ENCODE measurements at regions not wholly inside any gene's neighbourhood (a gene's known extent, or its start where the extent isn't known, plus 50 kb on each side); places are given as distances from the start of the nearest gene placed in this dataset.

GRCh38 chr13:88097541-88097940 is 426.4 kb downstream of the SLITRK5 start:
- TF ChIP-seq CTCF (IDR thresholded peaks at IDR 0.05), result no peak
- H3K4me3 ChIP-seq, result no peak overlapping the region
- H3K9me3 ChIP-seq, result no peaks in the 10 kb centered on the region
- H3K36me3 ChIP-seq, result no peaks in the 10 kb centered on the region
- H3K4me1 ChIP-seq, result no peaks in the 10 kb centered on the region
- H3K27me3 ChIP-seq, result no peaks in the 10 kb centered on the region
- no peak for DNase-seq (ENCODE audit: low spot score in 2 of 2)
- no peak overlapping the region for H3K27ac ChIP-seq
- intact Hi-C loops (cut with DNase I), result no loop called here

GRCh38 chr13:88103824-88104223 is 432.7 kb downstream of the SLITRK5 start:
- Histone ChIP-seq H3K9me3 (no peaks in the 10 kb centered on the region), H3K27me3 (no peaks in the 10 kb centered on the region), H3K4me3 (no peak overlapping the region), H3K36me3 (no peaks in the 10 kb centered on the region), H3K27ac (no peak overlapping the region), H3K4me1 (no peaks in the 10 kb centered on the region)
- DNase-seq (ENCODE audit: low spot score in 2 of 2), result no peak
- TF ChIP-seq CTCF (IDR thresholded peaks at IDR 0.05), result no peak
- intact Hi-C loops (cut with DNase I), result no loop called here

- Histone ChIP-seq H3K36me3 (no peaks in the 10 kb centered on the region), H3K27me3 (no peaks in the 10 kb centered on the region), H3K9me3 (no peaks in the 10 kb centered on the region), H3K4me1 (no peaks in the 10 kb centered on the region), H3K4me3 (no peak overlapping the region), H3K27ac (no peak overlapping the region)
- intact Hi-C loops (cut with DNase I), result no loop called here
- no peak for TF ChIP-seq CTCF (IDR thresholded peaks at IDR 0.05)
- no peak for DNase-seq (ENCODE audit: low spot score in 2 of 2)
These were observed 433.4 kb downstream of the SLITRK5 start for GRCh38 chr13:88104576-88104975.

- Histone ChIP-seq H3K27ac (no peak overlapping the region), H3K9me3 (no peaks in the 10 kb centered on the region), H3K27me3 (no peaks in the 10 kb centered on the region), H3K4me3 (no peak overlapping the region), H3K36me3 (no peaks in the 10 kb centered on the region), H3K4me1 (no peaks in the 10 kb centered on the region)
- TF ChIP-seq CTCF (IDR thresholded peaks at IDR 0.05), result no peak
- no peak for DNase-seq (ENCODE audit: low spot score in 2 of 2)
- intact Hi-C loops (cut with DNase I), result no loop called here
These were observed 436.4 kb downstream of the SLITRK5 start for GRCh38 chr13:88107570-88107969.

GRCh38 chr13:88112526-88112925 is 441.4 kb downstream of the SLITRK5 start:
- Histone ChIP-seq H3K9me3 (no peaks in the 10 kb centered on the region), H3K4me3 (no peak overlapping the region), H3K27me3 (no peaks in the 10 kb centered on the region), H3K36me3 (no peaks in the 10 kb centered on the region), H3K4me1 (no peaks in the 10 kb centered on the region), H3K27ac (no peak overlapping the region)
- no peak for TF ChIP-seq CTCF (IDR thresholded peaks at IDR 0.05)
- intact Hi-C loops (cut with DNase I), result no loop called here
- no peak for DNase-seq (ENCODE audit: low spot score in 2 of 2)

- no peak for TF ChIP-seq CTCF (IDR thresholded peaks at IDR 0.05)
- intact Hi-C loops (cut with DNase I), result no loop called here
- no peak overlapping the region for H3K4me3 ChIP-seq
- H3K27me3 ChIP-seq, result no peaks in the 10 kb centered on the region
- no peak for DNase-seq (ENCODE audit: low spot score in 2 of 2)
- H3K9me3 ChIP-seq, result no peaks in the 10 kb centered on the region
- H3K27ac ChIP-seq, result no peak overlapping the region
- H3K4me1 ChIP-seq, result no peaks in the 10 kb centered on the region
- H3K36me3 ChIP-seq, result no peaks in the 10 kb centered on the region
These were observed 444.8 kb downstream of the SLITRK5 start for GRCh38 chr13:88115976-88116375.
